Neural cell (in vitro differentiated cells): ENCODE measurements at regions not wholly inside any gene's neighbourhood (a gene's known extent, or its start where the extent isn't known, plus 50 kb on each side); places are given as distances from the start of the nearest gene placed in this dataset.

Experiments
- H2AFZ ChIP-seq: fragments of 200-600, 300-800 bp; sonication (generic), shearing (Covaris generic); 2 replicates; pipeline ENCODE4 v1.6.0; 2014; ENCODE audit warnings: low read depth, mild to moderate bottlenecking, antibody characterized with exemption, low read length, moderate library complexity
- H3F3A ChIP-seq: fragments of 200-600 bp; shearing (Covaris generic); 2 replicates; pipeline ENCODE4 v1.6.1; 2016; ENCODE audit warnings: mild to moderate bottlenecking, moderate library complexity, mixed read lengths, antibody characterized with exemption, low read length; ENCODE audit not compliant: insufficient read depth, poor library complexity, severe bottlenecking
- H3K27ac ChIP-seq: fragments of 200-600, 300-800 bp; sonication (generic), shearing (Covaris generic); 2 replicates; pipeline ENCODE4 v1.5.1; 2014; ENCODE audit warnings: mild to moderate bottlenecking, low read length, moderate library complexity
- H3K27me3 ChIP-seq: fragments of 300-800, 200-600 bp; sonication (generic), shearing (Covaris generic); 2 replicates; pipeline ENCODE4 v1.6.0; 2014; ENCODE audit warnings: mild to moderate bottlenecking, low read depth, low read length, moderate library complexity; ENCODE audit not compliant: insufficient read depth
- H3K36me3 ChIP-seq: fragments of 300-800, 200-600 bp; sonication (generic), shearing (Covaris generic); 2 replicates; pipeline ENCODE4 v1.5.1; 2014; ENCODE audit warnings: mild to moderate bottlenecking, antibody characterized with exemption, low read length, moderate library complexity; ENCODE audit not compliant: insufficient read depth
- H3K4me2 ChIP-seq: fragments of 300-800, 200-600 bp; sonication (generic), shearing (Covaris generic); 2 replicates; pipeline ENCODE4 v1.6.0; 2014; ENCODE audit warnings: mild to moderate bottlenecking, low read length
- H3K4me3 ChIP-seq: fragments of 300-800, 200-600 bp; sonication (generic), shearing (Covaris generic); 2 replicates; pipeline ENCODE4 v1.5.1; 2014; ENCODE audit warnings: mild to moderate bottlenecking, low read length, moderate library complexity
- H3K79me2 ChIP-seq: fragments of 200-600 bp; shearing (Covaris generic); replicated peaks from 2 replicates; pipeline ENCODE4 v1.6.0; 2014; ENCODE audit warnings: mild to moderate bottlenecking, low read length, moderate library complexity; ENCODE audit not compliant: insufficient read depth
- H3K9ac ChIP-seq: fragments of 300-800, 200-600 bp; sonication (generic), shearing (Covaris generic); 2 replicates; pipeline ENCODE4 v1.6.1; 2016; ENCODE audit warnings: mild to moderate bottlenecking, low read length, mixed read lengths
- H3K9me2 ChIP-seq: fragments of 200-600 bp; shearing (Covaris generic); 2 replicates; pipeline ENCODE4 v1.6.1; 2016; ENCODE audit warnings: mild to moderate bottlenecking, low read length, mixed read lengths; ENCODE audit not compliant: insufficient read depth
- H3K9me3 ChIP-seq: fragments of 200-600, 300-800 bp; sonication (generic), shearing (Covaris generic); 2 replicates; pipeline ENCODE4 v1.6.1; 2016; ENCODE audit warnings: mild to moderate bottlenecking, mixed run types, low read length, moderate library complexity, mixed read lengths
- H4K20me1 ChIP-seq: fragments of 200-600 bp; shearing (Covaris generic); 2 replicates; pipeline ENCODE4 v1.6.1; 2016; ENCODE audit warnings: mild to moderate bottlenecking, mixed run types; ENCODE audit not compliant: insufficient read depth
- CTCF ChIP-seq: fragments of 450-650 bp; IDR thresholded peaks from 2 replicates; pipeline ENCODE4 v1.5.1; 2014; ENCODE audit warnings: antibody characterized with exemption, mild to moderate bottlenecking, moderate library complexity; ENCODE audit not compliant: poor library complexity, severe bottlenecking
- EP300 ChIP-seq: fragments of 450-650 bp; conservative IDR thresholded peaks from 2 replicates; pipeline ENCODE4 v1.6.1; 2014; ENCODE audit warnings: antibody characterized with exemption, mild to moderate bottlenecking, moderate library complexity; ENCODE audit not compliant: poor library complexity, severe bottlenecking
- EZH2 ChIP-seq: fragments of 200-600, 300-800 bp; shearing (Covaris generic), sonication (generic); IDR thresholded peaks from 2 replicates; pipeline ENCODE4 v1.6.1; 2014; ENCODE audit warnings: antibody characterized with exemption, low read length, borderline replicate concordance, mild to moderate bottlenecking; ENCODE audit not compliant: insufficient read depth, poor library complexity, severe bottlenecking
- MXI1 ChIP-seq: fragments of 450-650 bp; conservative IDR thresholded peaks from 2 replicates; pipeline ENCODE4 v1.6.1; 2014; ENCODE audit warnings: antibody characterized with exemption, mild to moderate bottlenecking; ENCODE audit not compliant: poor library complexity, severe bottlenecking
- POLR2AphosphoS5 ChIP-seq: IDR thresholded peaks from 2 replicates; pipeline ENCODE4 v1.6.1; 2012
- RAD21 ChIP-seq: fragments of 450-650 bp; conservative IDR thresholded peaks from 2 replicates; pipeline ENCODE4 v1.6.1; 2014; ENCODE audit warnings: antibody characterized with exemption, mild to moderate bottlenecking, moderate library complexity
- REST ChIP-seq: IDR thresholded peaks from 2 replicates; pipeline ENCODE4 v1.6.1; 2012; ENCODE audit warnings: borderline replicate concordance
- SMC3 ChIP-seq: fragments of 450-650 bp; conservative IDR thresholded peaks from 2 replicates; pipeline ENCODE4 v1.6.1; 2014; ENCODE audit warnings: antibody characterized with exemption, mild to moderate bottlenecking, moderate library complexity; ENCODE audit not compliant: poor library complexity
- TAF1 ChIP-seq: IDR thresholded peaks from 2 replicates; pipeline ENCODE4 v1.6.1; 2012; ENCODE audit warnings: low read depth

- Histone ChIP-seq H3K9me2 (no peaks in the 10 kb centered on the region), H3F3A (no peaks in the 10 kb centered on the region), H3K27ac (no peak overlapping the region), H3K4me3 (no peak overlapping the region), H3K9ac (no peak overlapping the region), H4K20me1 (no peaks in the 10 kb centered on the region), H3K79me2 (no peaks in the 10 kb centered on the region), H3K36me3 (no peaks in the 10 kb centered on the region), H3K9me3 (no peaks in the 10 kb centered on the region), H3K27me3 (no peaks in the 10 kb centered on the region), H3K4me2 (no peak overlapping the region), H2AFZ (no peak overlapping the region)
- TF ChIP-seq CTCF (no peak), RAD21 (no peak), SMC3 (no peak), POLR2AphosphoS5 (no peak), EZH2 (no peak), TAF1 (no peak), EP300 (no peak), MXI1 (no peak), REST (no peak)
Observed at GRCh38 chr13:26880735-26881134, 120.1 kb upstream of the GPR12 start.

- no peaks in the 10 kb centered on the region for H3K36me3 ChIP-seq
- no peaks in the 10 kb centered on the region for H3K9me2 ChIP-seq
- no peak overlapping the region for H3K4me3 ChIP-seq
- no peaks in the 10 kb centered on the region for H3K9me3 ChIP-seq
- H3K4me2 ChIP-seq = no peak overlapping the region
- no peak overlapping the region for H3K27ac ChIP-seq
- H2AFZ ChIP-seq = no peak overlapping the region
- no peak for TF ChIP-seq TAF1
- no peak for TF ChIP-seq SMC3
- no peak for TF ChIP-seq CTCF
- no peak for TF ChIP-seq EZH2
- no peak for TF ChIP-seq MXI1
- no peak for TF ChIP-seq EP300
- H3F3A ChIP-seq = no peaks in the 10 kb centered on the region
- H3K79me2 ChIP-seq = no peaks in the 10 kb centered on the region
- H3K27me3 ChIP-seq = no peaks in the 10 kb centered on the region
- no peaks in the 10 kb centered on the region for H4K20me1 ChIP-seq
- H3K9ac ChIP-seq = no peak overlapping the region
Observed at GRCh38 chr13:26878438-26878837, 117.9 kb upstream of the GPR12 start.
